ENCODE measurements at regions not wholly inside any gene's neighbourhood (a gene's known extent, or its start where the extent isn't known, plus 50 kb on each side); places are given as distances from the start of the nearest gene placed in this dataset.

- TF ChIP-seq POLR2AphosphoS5 (IDR thresholded peaks at IDR 0.05; ENCODE audit: low read depth, low read length) (no peak), ZFX (IDR thresholded peaks at IDR 0.05) (no peak), MAX (IDR thresholded peaks at IDR 0.05) (no peak), SRF (IDR thresholded peaks at IDR 0.05; ENCODE audit: low read depth) (no peak), CEBPB (IDR thresholded peaks at IDR 0.05; ENCODE audit: low read depth) (no peak), EZH2 (IDR thresholded peaks at IDR 0.05) (no peak), ZNF274 (IDR thresholded peaks at IDR 0.05; ENCODE audit: low read depth, low read length) (no peak)
- TF ChIP-seq, protein P1, sequence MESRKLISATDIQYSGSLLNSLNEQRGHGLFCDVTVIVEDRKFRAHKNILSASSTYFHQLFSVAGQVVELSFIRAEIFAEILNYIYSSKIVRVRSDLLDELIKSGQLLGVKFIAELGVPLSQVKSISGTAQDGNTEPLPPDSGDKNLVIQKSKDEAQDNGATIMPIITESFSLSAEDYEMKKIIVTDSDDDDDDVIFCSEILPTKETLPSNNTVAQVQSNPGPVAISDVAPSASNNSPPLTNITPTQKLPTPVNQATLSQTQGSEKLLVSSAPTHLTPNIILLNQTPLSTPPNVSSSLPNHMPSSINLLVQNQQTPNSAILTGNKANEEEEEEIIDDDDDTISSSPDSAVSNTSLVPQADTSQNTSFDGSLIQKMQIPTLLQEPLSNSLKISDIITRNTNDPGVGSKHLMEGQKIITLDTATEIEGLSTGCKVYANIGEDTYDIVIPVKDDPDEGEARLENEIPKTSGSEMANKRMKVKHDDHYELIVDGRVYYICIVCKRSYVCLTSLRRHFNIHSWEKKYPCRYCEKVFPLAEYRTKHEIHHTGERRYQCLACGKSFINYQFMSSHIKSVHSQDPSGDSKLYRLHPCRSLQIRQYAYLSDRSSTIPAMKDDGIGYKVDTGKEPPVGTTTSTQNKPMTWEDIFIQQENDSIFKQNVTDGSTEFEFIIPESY (IDR thresholded peaks at IDR 0.05; ENCODE audit: extremely low read depth, insufficient replicate concordance, low read length), result no peak
These were observed 199.4 kb downstream of the MAF start (continued) for GRCh38 chr16:79401157-79401556.

GRCh38 chr16:79400462-79401149, 199.9 kb downstream of the MAF start:
- Histone ChIP-seq H3K4me1 (ENCODE audit: control insufficient read depth in 1 of 2, insufficient read depth in 2 of 2, low read length in 2 of 2) (no peaks in the 10 kb centered on the region), H3K4me3 (replicated peaks in 1 of 2; ENCODE audit: low read depth in 1 of 2, low read length in 2 of 2) (no peak overlapping the region), H3K4me2 (ENCODE audit: low read length) (no peak overlapping the region), H3K27ac (ENCODE audit: low read depth, low read length) (no peak overlapping the region), H3K9me2 (ENCODE audit: insufficient read depth) (no peaks in the 10 kb centered on the region), H2AFZ (ENCODE audit: low read depth, low read length, poor library complexity, severe bottlenecking) (no peak overlapping the region), H4K20me1 (ENCODE audit: insufficient read depth) (no peaks in the 10 kb centered on the region), H3K9me3 (ENCODE audit: control insufficient read depth in 1 of 2, insufficient read depth in 1 of 2, low read depth in 1 of 2, low read length in 2 of 2) (peaks cover 29 to 51% of the 10 kb centered on the region in 2 experiments; a peak in 2 of 4 replicates), H3K36me3 (ENCODE audit: control insufficient read depth in 1 of 2, insufficient read depth in 2 of 2, low read length in 2 of 2) (no peaks in the 10 kb centered on the region), H3K9ac (ENCODE audit: low read length) (no peak overlapping the region), H3K79me2 (ENCODE audit: insufficient read depth, low read length) (no peaks in the 10 kb centered on the region), H3K27me3 (ENCODE audit: insufficient read depth, low read length) (no peaks in the 10 kb centered on the region)
- CTCF ChIA-PET, result no interaction called here
- DNase-seq (ENCODE audit: low read depth, low spot score) (no peak), ATAC-seq (no peak)
- intact Hi-C loops (cut with micrococcal nuclease), result no loop called here
- BruUV-seq (replicated peaks), result no TSS peak
- RAD21 ChIA-PET (ENCODE audit: low non-redundant PET in 1 of 2, low total read pairs in 2 of 2, uncharacterized antibody in 2 of 2, unreplicated experiment in 2 of 2), result no interaction called here
- POLR2A ChIA-PET, result no interaction called here
- TF ChIP-seq, protein P1 (IDR thresholded peaks at IDR 0.05; ENCODE audit: extremely low read depth, insufficient replicate concordance, low read length), result no peak
- TF ChIP-seq POLR2AphosphoS5 (IDR thresholded peaks at IDR 0.05; ENCODE audit: low read depth, low read length) (no peak), JUND (IDR thresholded peaks at IDR 0.05) (no peak), SP1 (IDR thresholded peaks at IDR 0.05; ENCODE audit: low read depth) (no peak), SRF (IDR thresholded peaks at IDR 0.05; ENCODE audit: low read depth) (no peak), TCF7L2 (IDR thresholded peaks at IDR 0.05; ENCODE audit: borderline replicate concordance, extremely low read depth, insufficient read depth, insufficient read length) (no peak), POLR2A (IDR thresholded peaks at IDR 0.05; ENCODE audit: borderline replicate concordance, extremely low read depth, insufficient read depth, insufficient read length) (no peak), REST (IDR thresholded peaks at IDR 0.05; ENCODE audit: low read depth) (no peak), ELF1 (IDR thresholded peaks at IDR 0.05; ENCODE audit: borderline replicate concordance, low read depth) (no peak)
